Osteocyte (in vitro differentiated cells): ENCODE measurements at regions not wholly inside any gene's neighbourhood (a gene's known extent, or its start where the extent isn't known, plus 50 kb on each side); places are given as distances from the start of the nearest gene placed in this dataset.

ENCODE experiments used
- DNase-seq: peaks from one replicate; pipeline ENCODE4 v3.0.0; 2021; ENCODE audit warnings: mixed read lengths; ENCODE audit not compliant: unreplicated experiment; ENCODE audit errors: extremely low spot score
- H3K27ac Mint-ChIP-seq: one replicate; pipeline ENCODE4 v1.8.0; 2021; ENCODE audit warnings: mild to moderate bottlenecking, mixed read lengths; ENCODE audit not compliant: unreplicated experiment
- H3K27me3 Mint-ChIP-seq: one replicate; pipeline ENCODE4 v1.8.0; 2021; ENCODE audit warnings: mixed read lengths; ENCODE audit not compliant: unreplicated experiment
- H3K36me3 Mint-ChIP-seq: one replicate; pipeline ENCODE4 v1.8.0; 2021; ENCODE audit warnings: mixed read lengths; ENCODE audit not compliant: unreplicated experiment
- H3K4me1 Mint-ChIP-seq: one replicate; pipeline ENCODE4 v1.8.0; 2021; ENCODE audit warnings: mixed read lengths; ENCODE audit not compliant: unreplicated experiment
- H3K4me3 Mint-ChIP-seq: one replicate; pipeline ENCODE4 v1.8.0; 2021; ENCODE audit warnings: mild to moderate bottlenecking, moderate library complexity, mixed read lengths; ENCODE audit not compliant: unreplicated experiment
- H3K9me3 Mint-ChIP-seq: one replicate; pipeline ENCODE4 v1.8.0; 2021; ENCODE audit warnings: mixed read lengths; ENCODE audit not compliant: unreplicated experiment
- CTCF ChIP-seq: fragments of 200-600 bp; sonication (generic); IDR thresholded peaks from 2 replicates; pipeline ENCODE4 v1.5.0; 2021; ENCODE audit warnings: antibody characterized with exemption, mild to moderate bottlenecking, moderate library complexity

- H3K27ac Mint-ChIP-seq, result no peak overlapping the region
- no peaks in the 10 kb centered on the region for H3K36me3 Mint-ChIP-seq
- peaks cover 41% of the 10 kb centered on the region for H3K9me3 Mint-ChIP-seq
- H3K4me1 Mint-ChIP-seq, result no peaks in the 10 kb centered on the region
- no peak for TF ChIP-seq CTCF
- H3K4me3 Mint-ChIP-seq, result no peak overlapping the region
- no peaks in the 10 kb centered on the region for H3K27me3 Mint-ChIP-seq
- DNase-seq, result no peak
Measured at GRCh38 chr6:156024339-156024738, 568.7 kb upstream of the NOX3 start.

DNA sequence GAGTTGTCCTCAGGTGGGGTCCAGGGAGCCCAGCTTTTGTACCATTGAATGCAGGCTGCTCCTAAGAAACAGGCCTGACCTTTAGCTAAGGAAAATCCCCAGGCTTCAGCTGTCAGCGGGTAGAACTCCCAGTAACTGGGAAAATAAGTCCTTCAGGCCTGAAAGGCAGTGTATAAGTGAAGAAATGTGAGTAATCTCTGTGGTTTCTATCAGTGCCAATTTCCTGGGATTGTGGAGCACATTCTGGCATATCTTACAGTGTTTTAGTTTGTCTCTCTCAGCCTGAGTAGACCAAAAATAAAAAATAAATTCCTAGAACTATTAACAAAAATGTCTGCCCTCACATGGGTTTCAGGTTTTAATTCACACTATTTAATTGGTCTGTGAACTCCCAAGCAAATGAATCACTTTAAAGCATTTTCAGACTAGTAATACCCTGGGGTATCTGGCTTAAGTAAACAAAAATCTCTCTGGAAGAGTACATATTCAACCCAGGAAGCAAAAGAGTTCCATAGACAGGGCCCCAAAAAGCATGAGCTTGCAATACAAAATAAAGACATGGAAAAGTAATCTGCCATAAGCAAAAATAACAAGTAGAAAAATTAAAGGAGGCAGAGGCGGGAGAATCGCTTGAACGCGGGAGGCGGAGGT is 566.2 kb upstream of the NOX3 start:
- DNase-seq, result no peak
- TF ChIP-seq CTCF, result no peak
- Mint-ChIP-seq H3K9me3 (peaks cover 31% of the 10 kb centered on the region), H3K4me1 (no peaks in the 10 kb centered on the region), H3K36me3 (no peaks in the 10 kb centered on the region), H3K4me3 (no peak overlapping the region), H3K27me3 (no peaks in the 10 kb centered on the region), H3K27ac (no peak overlapping the region)

DNA sequence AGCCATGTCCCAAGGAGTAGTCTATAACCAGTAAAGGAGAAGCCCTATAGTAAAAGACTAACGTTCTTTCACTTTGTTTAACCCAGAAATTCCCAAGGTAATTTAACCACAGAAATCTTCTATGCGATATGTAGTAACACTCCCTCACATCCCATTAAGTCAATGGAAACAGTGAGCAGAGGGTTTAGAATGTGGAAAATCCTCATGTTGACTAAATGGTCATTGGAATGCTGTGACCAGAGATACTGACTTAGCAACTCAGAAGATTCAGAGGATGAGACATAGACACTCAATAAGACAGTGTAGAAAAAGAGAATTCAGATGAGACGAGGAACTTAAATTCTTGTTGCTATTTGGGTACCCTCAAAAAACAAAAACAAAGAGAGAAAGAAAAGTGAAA is 562.2 kb upstream of the NOX3 start:
- DNase-seq, result no peak
- Mint-ChIP-seq H3K27ac (no peak overlapping the region), H3K9me3 (peaks cover 39% of the 10 kb centered on the region), H3K36me3 (no peaks in the 10 kb centered on the region), H3K4me3 (no peak overlapping the region), H3K27me3 (no peaks in the 10 kb centered on the region), H3K4me1 (no peaks in the 10 kb centered on the region)
- no peak for TF ChIP-seq CTCF

DNA sequence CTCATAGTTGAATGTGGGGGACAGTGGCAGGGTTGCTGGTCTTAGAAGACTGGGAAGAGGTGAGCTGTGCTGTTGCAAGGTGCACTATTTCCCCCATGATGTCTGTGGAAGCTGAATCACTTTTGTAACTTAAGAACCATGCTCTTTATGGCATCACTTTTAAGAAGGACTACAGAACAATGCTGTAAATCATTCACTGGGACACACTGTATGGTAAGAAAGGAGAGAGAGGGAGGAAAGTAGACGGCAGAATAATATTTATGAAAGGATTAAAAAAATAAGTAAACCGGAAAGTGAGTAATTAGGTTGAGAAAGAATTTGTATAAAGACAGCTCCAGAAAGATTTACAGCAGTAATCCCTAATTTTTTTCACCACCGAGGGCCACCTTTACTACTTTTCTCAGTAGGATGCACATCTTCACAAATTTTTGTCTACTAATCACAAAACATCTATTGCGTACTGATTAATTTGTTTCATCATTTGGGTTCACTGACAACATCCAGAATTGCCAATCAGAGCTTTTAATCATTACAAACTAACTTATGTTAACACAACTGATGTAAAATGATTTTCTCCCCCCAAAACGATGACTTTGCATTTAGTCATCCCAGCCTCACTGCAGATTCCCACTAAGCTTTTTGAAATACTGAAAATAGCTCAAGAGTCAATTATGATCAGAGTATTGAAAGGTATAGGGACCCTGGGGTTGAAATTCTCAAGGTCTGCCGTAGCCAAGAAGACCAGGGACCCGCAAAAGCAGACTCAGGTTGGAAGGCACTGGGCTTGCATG is 560.7 kb upstream of the NOX3 start:
- TF ChIP-seq CTCF, result no peak
- no peaks in the 10 kb centered on the region for H3K27me3 Mint-ChIP-seq
- H3K36me3 Mint-ChIP-seq, result no peaks in the 10 kb centered on the region
- no peak for DNase-seq
- H3K27ac Mint-ChIP-seq, result no peak overlapping the region
- H3K4me1 Mint-ChIP-seq, result no peaks in the 10 kb centered on the region
- peaks cover 31% of the 10 kb centered on the region for H3K9me3 Mint-ChIP-seq
- H3K4me3 Mint-ChIP-seq, result no peak overlapping the region

- Mint-ChIP-seq H3K27me3 (no peaks in the 10 kb centered on the region), H3K36me3 (no peaks in the 10 kb centered on the region), H3K4me3 (no peak overlapping the region), H3K4me1 (no peaks in the 10 kb centered on the region), H3K27ac (no peak overlapping the region), H3K9me3 (peaks cover 31% of the 10 kb centered on the region)
- TF ChIP-seq CTCF, result no peak
- DNase-seq, result no peak
Measured at GRCh38 chr6:156013155-156013554, 557.5 kb upstream of the NOX3 start.
